ENCODE measurements at regions not wholly inside any gene's neighbourhood (a gene's known extent, or its start where the extent isn't known, plus 50 kb on each side); places are given as distances from the start of the nearest gene placed in this dataset.

GRCh38 chr5:10832987-10833386 is 72.0 kb upstream of the DAP start:
- FAIRE-seq (no peak), DNase-seq (ENCODE audit: low read depth, low spot score) (no peak)
- no peak overlapping the region for H3K27ac ChIP-seq (ENCODE audit: insufficient read depth, low read depth, low read length)
- BruUV-seq (replicated peaks), result no TSS peak
- H3K9me3 ChIP-seq (replicated peaks; ENCODE audit: control insufficient read depth, insufficient read depth, low read length), result no peaks in the 10 kb centered on the region
- peaks cover 0 to 3% of the 10 kb centered on the region in 2 experiments for H3K27me3 ChIP-seq (ENCODE audit: control insufficient read depth in 2 of 2, insufficient read depth in 2 of 2, low read length in 2 of 2)
- no peak overlapping the region for H2AFZ ChIP-seq (ENCODE audit: low read depth, low read length)
- no peaks in the 10 kb centered on the region for H3K79me2 ChIP-seq (ENCODE audit: control insufficient read depth, insufficient read depth, low read length)
- H3K4me1 ChIP-seq (ENCODE audit: control insufficient read depth, extremely low read depth, insufficient read depth, low read length), result no peaks in the 10 kb centered on the region
- no peaks in the 10 kb centered on the region for H3K9me1 ChIP-seq (replicated peaks; ENCODE audit: control insufficient read depth, extremely low read depth, insufficient read depth, low read length)
- H3K36me3 ChIP-seq (ENCODE audit: control insufficient read depth in 2 of 2, extremely low read depth in 1 of 2, insufficient read depth in 2 of 2, low read length in 2 of 2), result no peaks in the 10 kb centered on the region
- no peak overlapping the region for H3K4me3 ChIP-seq (replicated peaks in 1 of 3; ENCODE audit: insufficient read depth in 1 of 3, low read depth in 1 of 3, low read length in 3 of 3)
- ChIA-PET POLR2A (interaction anchor here (0.6 kb wide), 1 partner anchor 1227 kb away, joined by 3 read pairs; no protein-coding TSS in a partner anchor), CTCF (no interaction called here)
- TF ChIP-seq FOS (IDR thresholded peaks at IDR 0.05; ENCODE audit: borderline replicate concordance, insufficient read depth, low read length) (no peak), MYC (IDR thresholded peaks at IDR 0.05; ENCODE audit: low read depth, low read length) (no peak), POLR2A (IDR thresholded peaks at IDR 0.05; ENCODE audit: low read depth, low read length) (no peak), JUN (IDR thresholded peaks at IDR 0.05; ENCODE audit: borderline replicate concordance, insufficient read depth, insufficient read length, low read depth) (no peak), GATA2 (IDR thresholded peaks at IDR 0.05; ENCODE audit: insufficient read depth, insufficient read length, low read depth, low read length) (no peak), POLR2AphosphoS5 (IDR thresholded peaks at IDR 0.05; ENCODE audit: insufficient read depth, low read depth, low read length) (no peak), EZH2 (IDR thresholded peaks at IDR 0.05; ENCODE audit: borderline replicate concordance, low read depth, low read length, severe bottlenecking) (no peak)
- TF ChIP-seq, protein P1, sequence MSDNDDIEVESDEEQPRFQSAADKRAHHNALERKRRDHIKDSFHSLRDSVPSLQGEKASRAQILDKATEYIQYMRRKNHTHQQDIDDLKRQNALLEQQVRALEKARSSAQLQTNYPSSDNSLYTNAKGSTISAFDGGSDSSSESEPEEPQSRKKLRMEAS (IDR thresholded peaks at IDR 0.05; ENCODE audit: insufficient read depth, insufficient read length), result no peak
- TF ChIP-seq, protein P2, sequence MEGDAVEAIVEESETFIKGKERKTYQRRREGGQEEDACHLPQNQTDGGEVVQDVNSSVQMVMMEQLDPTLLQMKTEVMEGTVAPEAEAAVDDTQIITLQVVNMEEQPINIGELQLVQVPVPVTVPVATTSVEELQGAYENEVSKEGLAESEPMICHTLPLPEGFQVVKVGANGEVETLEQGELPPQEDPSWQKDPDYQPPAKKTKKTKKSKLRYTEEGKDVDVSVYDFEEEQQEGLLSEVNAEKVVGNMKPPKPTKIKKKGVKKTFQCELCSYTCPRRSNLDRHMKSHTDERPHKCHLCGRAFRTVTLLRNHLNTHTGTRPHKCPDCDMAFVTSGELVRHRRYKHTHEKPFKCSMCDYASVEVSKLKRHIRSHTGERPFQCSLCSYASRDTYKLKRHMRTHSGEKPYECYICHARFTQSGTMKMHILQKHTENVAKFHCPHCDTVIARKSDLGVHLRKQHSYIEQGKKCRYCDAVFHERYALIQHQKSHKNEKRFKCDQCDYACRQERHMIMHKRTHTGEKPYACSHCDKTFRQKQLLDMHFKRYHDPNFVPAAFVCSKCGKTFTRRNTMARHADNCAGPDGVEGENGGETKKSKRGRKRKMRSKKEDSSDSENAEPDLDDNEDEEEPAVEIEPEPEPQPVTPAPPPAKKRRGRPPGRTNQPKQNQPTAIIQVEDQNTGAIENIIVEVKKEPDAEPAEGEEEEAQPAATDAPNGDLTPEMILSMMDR (IDR thresholded peaks at IDR 0.05; ENCODE audit: extremely low read depth in 1 of 2, insufficient read depth in 1 of 2, low read depth in 1 of 2, low read length in 2 of 2), result no peak
- H4K20me1 ChIP-seq (replicated peaks; ENCODE audit: control insufficient read depth, extremely low read depth, insufficient read depth, low read length), result no peaks in the 10 kb centered on the region
- dilution Hi-C loops (cut with MboI; ENCODE audit: extremely low pct_ligation_motif_present, low sequenced_read_pairs), result no loop called here
- intact Hi-C loops (cut with micrococcal nuclease), result no loop called here
- H3K9ac ChIP-seq (replicated peaks; ENCODE audit: extremely low read depth, insufficient read depth, low read length), result no peak overlapping the region
- no peak overlapping the region for H3K4me2 ChIP-seq (ENCODE audit: insufficient read depth, low read length)

Measured in endothelial cell of umbilical vein (primary cell).